ENCODE measurements at regions not wholly inside any gene's neighbourhood (a gene's known extent, or its start where the extent isn't known, plus 50 kb on each side); places are given as distances from the start of the nearest gene placed in this dataset.
A peak's percentile ranks its signal among the peaks of the same experiment; 100 is the strongest.

DNA sequence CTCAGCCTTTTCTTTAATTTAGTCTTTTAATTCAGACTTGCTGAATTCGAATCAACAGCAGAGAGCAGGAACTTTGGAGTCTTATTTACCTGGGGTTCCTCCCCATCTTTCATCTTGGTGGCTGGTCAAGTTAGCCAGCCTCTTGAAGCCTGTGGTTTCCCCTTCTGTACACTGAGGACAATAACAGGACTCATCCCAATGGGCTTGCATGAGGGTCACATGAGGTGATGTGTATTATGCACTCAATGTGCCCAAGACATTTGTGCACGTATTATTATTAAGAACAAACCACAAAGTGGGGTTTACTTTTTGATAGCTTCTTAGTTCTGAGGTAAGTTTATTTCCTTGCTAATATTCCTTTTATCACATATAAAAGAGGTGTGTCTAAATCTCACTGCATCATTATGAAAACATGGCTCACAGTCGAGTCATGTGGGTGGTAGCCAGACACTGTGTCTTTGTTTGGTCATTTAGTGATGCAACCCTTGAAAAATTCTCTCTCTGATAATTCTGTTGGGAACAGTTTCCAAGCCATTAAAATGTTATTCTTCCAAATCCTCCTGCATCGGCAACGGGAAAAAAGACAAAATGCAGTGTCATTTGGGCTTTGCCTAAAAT, 86.5 kb upstream of the GRB10 start:
- TF ChIP-seq, protein P1, sequence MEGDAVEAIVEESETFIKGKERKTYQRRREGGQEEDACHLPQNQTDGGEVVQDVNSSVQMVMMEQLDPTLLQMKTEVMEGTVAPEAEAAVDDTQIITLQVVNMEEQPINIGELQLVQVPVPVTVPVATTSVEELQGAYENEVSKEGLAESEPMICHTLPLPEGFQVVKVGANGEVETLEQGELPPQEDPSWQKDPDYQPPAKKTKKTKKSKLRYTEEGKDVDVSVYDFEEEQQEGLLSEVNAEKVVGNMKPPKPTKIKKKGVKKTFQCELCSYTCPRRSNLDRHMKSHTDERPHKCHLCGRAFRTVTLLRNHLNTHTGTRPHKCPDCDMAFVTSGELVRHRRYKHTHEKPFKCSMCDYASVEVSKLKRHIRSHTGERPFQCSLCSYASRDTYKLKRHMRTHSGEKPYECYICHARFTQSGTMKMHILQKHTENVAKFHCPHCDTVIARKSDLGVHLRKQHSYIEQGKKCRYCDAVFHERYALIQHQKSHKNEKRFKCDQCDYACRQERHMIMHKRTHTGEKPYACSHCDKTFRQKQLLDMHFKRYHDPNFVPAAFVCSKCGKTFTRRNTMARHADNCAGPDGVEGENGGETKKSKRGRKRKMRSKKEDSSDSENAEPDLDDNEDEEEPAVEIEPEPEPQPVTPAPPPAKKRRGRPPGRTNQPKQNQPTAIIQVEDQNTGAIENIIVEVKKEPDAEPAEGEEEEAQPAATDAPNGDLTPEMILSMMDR (conservative IDR thresholded peaks at IDR 0.05), result no peak
- H3K27ac ChIP-seq, result peak overlapping the region; percentile 55

DNA sequence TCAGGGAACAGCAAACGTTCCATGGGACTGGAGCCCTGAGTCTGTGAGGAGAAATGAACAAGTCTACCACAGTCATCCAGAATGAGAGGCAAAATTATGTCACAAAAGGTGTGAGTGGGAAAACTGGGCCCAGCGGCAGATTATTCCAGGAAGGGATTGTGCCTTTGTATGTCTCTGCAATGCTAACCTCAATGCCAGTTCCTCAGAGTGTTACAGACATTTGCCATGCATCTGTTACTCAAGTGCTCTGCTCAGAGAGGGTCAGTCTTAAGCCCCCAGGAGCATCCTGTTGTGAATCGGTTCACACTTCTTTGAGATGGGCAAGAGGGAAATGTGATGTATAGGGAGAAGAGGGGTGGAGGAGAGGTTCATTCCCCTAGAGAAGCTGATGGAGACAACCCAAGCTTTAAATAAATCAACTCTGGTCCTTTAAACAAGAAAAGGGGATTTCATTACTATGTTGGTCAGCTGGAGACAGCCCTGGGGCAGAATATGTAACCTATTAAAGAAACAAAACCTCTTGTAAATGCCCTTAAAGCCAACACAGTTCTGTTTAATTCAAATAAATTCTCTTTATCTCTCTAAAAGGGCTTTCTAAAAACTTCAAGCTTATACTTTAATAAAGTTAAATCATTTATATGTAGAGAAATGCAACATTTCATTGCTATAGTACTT, 85.9 kb upstream of the GRB10 start:
- H3K27ac ChIP-seq, result peak overlapping the region; percentile 55
- TF ChIP-seq, protein P1 (conservative IDR thresholded peaks at IDR 0.05), result no peak

DNA sequence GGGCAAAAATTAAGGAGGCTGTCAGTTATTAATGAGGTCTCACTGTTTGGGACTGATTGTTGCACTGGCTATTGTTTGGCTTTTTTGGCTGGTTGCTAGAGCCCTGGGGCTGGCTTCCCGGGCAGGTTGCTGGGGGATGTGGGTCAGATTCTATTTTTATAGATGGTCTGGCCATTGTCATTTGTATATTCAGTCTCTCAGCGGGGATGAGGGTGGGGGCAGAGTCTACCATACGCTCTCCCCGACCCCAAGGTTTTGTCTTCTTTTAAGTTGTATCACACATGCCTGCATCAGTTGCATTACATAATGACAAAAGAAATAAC, 84.3 kb upstream of the GRB10 start:
- H3K27ac ChIP-seq, result no peak overlapping the region; the same call in 1 of the 2 replicates
- TF ChIP-seq, protein P1 (conservative IDR thresholded peaks at IDR 0.05), result no peak

DNA sequence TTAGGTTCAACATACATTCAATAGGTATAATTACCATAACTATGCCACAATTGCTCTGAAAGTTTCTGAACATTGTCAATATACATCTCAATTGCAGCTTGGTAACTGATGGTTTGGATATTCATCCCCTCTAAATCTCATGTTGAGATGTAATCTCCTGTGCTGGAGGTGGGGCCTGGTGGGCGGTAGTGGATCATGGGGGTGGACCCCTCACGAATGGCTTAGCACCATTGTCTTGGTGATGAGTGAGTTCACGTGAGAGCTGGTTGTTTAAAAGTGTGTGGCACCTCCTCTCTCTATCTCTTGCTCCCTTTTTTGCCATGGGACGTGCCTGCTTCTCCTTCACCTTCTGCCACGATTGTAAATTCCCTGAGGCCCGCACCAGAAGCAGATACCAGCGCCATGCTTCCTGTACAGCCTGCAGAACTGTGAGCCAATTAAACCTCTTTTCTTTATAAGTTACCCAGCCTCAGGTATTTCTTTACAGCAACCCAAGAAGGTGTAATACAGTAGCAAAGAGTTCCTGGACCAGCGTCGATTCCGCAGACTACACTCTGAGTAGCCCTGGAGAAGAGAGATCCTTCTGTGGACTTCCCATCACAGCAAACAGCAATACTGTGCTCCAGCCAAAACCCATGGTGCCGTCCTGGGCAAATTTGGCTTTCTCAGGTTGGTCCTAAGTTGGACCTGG, 83.8 kb upstream of the GRB10 start:
- TF ChIP-seq, protein P1 (conservative IDR thresholded peaks at IDR 0.05), result no peak
- no peak overlapping the region; the same call in 1 of the 2 replicates for H3K27ac ChIP-seq

DNA sequence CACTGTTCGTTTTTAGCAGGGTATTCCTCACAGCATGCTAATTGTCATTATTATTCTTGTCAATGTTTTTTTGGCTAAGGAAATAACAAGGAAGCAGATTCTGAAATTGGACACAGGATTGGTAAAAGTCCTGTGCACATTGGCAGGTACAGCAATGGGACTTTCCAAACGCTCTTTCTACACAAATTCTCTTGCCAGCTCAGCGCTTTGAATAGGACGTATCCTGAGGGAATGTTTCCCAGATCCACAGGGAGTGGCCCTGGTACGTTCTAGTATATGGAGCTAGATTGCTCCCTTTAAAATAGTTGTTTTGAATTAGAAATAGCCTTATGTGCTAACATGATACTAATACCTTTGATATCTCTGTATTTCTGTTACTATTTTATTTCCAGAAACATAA, 82.8 kb upstream of the GRB10 start:
- TF ChIP-seq, protein P1 (conservative IDR thresholded peaks at IDR 0.05), result no peak
- H3K27ac ChIP-seq, result no peak overlapping the region

DNA sequence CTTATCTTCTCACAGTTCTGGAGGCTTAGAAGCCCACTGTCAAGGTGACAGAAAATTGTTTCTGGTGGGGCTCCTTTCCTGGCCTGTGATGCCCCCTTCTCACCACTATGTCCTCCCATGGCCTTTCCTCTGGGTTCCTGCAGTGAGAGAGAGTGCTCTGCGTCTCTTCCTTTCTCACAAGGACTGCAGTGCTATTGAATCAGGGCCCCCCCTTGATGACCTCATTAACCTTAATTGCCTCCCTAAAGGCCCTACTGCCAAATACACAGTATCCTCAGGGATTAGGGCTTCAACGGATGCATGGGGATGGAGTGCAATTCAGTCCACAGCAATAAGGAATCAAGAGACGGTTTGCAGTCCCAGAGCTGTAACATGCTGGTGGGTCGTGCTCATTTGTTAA, 82.0 kb upstream of the GRB10 start:
- TF ChIP-seq, protein P1 (conservative IDR thresholded peaks at IDR 0.05), result no peak
- no peak overlapping the region for H3K27ac ChIP-seq

DNA sequence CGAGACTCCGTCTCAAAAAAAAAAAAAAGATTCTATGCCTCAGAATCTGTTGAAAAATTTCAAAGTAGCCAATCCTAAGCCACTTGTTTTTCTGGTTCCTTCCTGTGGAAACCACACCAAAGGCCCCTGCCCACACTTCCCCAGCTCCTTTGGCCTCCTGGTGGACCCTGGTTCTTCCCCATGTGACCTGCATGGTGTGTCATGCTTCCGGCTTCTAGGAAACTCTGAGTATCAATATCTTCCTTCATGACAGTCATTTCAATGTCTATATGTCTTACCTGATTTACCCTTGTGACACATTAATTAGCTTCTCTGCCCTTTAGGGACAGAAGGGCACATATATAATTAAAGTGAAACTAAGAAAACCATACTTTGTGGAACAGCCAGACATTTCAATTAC, 80.4 kb upstream of the GRB10 start:
- no peak overlapping the region for H3K27ac ChIP-seq
- TF ChIP-seq, protein P1 (conservative IDR thresholded peaks at IDR 0.05), result no peak
